ENCODE measurements at regions not wholly inside any gene's neighbourhood (a gene's known extent, or its start where the extent isn't known, plus 50 kb on each side); places are given as distances from the start of the nearest gene placed in this dataset.

DNA sequence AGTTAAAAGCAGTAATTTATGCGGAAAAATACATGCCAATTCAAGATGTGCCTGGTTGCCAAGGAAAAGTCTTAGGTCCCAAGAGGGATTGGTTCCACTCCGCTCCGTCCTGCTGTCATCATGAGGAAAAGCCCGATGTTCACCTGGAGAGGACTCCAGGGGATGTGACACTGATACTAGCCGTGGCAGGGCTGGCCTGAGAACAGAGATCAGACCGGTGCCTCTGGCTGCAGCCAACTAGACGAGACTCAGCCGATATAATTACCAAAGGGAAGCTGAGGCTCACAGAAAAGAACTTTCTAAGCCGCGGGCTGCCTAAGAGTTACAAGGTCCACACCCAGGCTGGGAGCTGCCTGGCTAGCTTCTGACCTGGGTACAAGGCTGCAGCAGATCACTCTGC is 81.3 kb upstream of the UNC5B start:
- Histone ChIP-seq H3K36me3 (ENCODE audit: control insufficient read depth, insufficient read depth, low read length) (no peaks in the 10 kb centered on the region), H3K27ac (ENCODE audit: low read length) (no peak overlapping the region), H3K9me3 (ENCODE audit: control insufficient read depth, insufficient read depth, low read depth, low read length) (no peaks in the 10 kb centered on the region), H3K27me3 (ENCODE audit: control insufficient read depth, insufficient read depth, low read length) (peaks cover 20% of the 10 kb centered on the region), H3K4me1 (ENCODE audit: control insufficient read depth, insufficient read depth, low read length) (no peaks in the 10 kb centered on the region), H3K4me3 (ENCODE audit: low read depth in 2 of 2, low read length in 2 of 2) (no peak overlapping the region)
- CTCF ChIA-PET, result no interaction called here
- DNase-seq (ENCODE audit: low read depth, low spot score) (no peak), ATAC-seq (no peak)
- in situ Hi-C loops (cut with HindIII; ENCODE audit: low pct_unique_long_range_greater_than_20kb, low sequenced_read_pairs), result no loop called here
- intact Hi-C loops (cut with micrococcal nuclease; ENCODE audit: unreplicated experiment), result no loop called here
- POLR2A ChIA-PET, result no interaction called here
- no TSS peak for BruUV-seq (replicated peaks)
- TF ChIP-seq SIN3A (IDR thresholded peaks at IDR 0.05; ENCODE audit: borderline replicate concordance, insufficient read depth, low read depth, low read length) (no peak), POLR2AphosphoS5 (IDR thresholded peaks at IDR 0.05; ENCODE audit: low read depth, low read length) (no peak), TCF7L2 (IDR thresholded peaks at IDR 0.05; ENCODE audit: low read depth, low read length) (no peak)
- TF ChIP-seq, protein P1, sequence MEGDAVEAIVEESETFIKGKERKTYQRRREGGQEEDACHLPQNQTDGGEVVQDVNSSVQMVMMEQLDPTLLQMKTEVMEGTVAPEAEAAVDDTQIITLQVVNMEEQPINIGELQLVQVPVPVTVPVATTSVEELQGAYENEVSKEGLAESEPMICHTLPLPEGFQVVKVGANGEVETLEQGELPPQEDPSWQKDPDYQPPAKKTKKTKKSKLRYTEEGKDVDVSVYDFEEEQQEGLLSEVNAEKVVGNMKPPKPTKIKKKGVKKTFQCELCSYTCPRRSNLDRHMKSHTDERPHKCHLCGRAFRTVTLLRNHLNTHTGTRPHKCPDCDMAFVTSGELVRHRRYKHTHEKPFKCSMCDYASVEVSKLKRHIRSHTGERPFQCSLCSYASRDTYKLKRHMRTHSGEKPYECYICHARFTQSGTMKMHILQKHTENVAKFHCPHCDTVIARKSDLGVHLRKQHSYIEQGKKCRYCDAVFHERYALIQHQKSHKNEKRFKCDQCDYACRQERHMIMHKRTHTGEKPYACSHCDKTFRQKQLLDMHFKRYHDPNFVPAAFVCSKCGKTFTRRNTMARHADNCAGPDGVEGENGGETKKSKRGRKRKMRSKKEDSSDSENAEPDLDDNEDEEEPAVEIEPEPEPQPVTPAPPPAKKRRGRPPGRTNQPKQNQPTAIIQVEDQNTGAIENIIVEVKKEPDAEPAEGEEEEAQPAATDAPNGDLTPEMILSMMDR (IDR thresholded peaks at IDR 0.05), result no peak
- TF ChIP-seq, protein P2, sequence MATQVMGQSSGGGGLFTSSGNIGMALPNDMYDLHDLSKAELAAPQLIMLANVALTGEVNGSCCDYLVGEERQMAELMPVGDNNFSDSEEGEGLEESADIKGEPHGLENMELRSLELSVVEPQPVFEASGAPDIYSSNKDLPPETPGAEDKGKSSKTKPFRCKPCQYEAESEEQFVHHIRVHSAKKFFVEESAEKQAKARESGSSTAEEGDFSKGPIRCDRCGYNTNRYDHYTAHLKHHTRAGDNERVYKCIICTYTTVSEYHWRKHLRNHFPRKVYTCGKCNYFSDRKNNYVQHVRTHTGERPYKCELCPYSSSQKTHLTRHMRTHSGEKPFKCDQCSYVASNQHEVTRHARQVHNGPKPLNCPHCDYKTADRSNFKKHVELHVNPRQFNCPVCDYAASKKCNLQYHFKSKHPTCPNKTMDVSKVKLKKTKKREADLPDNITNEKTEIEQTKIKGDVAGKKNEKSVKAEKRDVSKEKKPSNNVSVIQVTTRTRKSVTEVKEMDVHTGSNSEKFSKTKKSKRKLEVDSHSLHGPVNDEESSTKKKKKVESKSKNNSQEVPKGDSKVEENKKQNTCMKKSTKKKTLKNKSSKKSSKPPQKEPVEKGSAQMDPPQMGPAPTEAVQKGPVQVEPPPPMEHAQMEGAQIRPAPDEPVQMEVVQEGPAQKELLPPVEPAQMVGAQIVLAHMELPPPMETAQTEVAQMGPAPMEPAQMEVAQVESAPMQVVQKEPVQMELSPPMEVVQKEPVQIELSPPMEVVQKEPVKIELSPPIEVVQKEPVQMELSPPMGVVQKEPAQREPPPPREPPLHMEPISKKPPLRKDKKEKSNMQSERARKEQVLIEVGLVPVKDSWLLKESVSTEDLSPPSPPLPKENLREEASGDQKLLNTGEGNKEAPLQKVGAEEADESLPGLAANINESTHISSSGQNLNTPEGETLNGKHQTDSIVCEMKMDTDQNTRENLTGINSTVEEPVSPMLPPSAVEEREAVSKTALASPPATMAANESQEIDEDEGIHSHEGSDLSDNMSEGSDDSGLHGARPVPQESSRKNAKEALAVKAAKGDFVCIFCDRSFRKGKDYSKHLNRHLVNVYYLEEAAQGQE (IDR thresholded peaks at IDR 0.05; ENCODE audit: insufficient read depth in 1 of 2, low read depth in 2 of 2, low read length in 1 of 2), result no peak

DNA sequence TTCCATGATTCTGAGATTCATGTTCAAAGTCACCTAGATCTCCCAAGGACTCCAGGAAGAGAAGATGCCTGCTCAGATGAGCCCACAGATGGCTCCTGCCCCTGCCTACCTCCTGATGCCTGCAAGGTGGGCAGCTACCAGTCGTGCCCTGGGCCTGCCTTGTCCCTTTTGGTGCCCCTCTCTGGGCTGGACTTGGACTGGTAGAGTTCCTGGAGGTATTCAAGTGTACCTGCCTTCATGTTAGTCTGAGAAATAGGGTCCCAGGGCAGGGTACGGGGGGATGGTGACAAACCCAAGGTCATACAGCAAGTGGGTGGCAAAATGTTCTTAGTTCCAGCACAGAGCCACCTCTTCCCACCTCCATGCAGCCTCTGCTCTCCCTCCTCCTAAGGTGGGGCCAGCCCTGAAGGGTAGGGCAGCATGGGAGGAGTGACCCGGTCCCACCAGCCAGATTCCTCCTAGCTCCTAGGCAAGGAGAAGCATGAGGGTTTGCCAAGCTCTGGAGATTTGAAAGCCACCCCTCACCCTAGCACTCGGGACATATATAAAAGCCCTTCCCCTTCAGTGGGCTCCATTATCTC is 80.8 kb upstream of the UNC5B start:
- H3K36me3 ChIP-seq (ENCODE audit: control insufficient read depth, insufficient read depth, low read length), result no peaks in the 10 kb centered on the region
- no peak overlapping the region for H3K27ac ChIP-seq (ENCODE audit: low read length)
- no TSS peak for BruUV-seq (replicated peaks)
- TF ChIP-seq, protein P1 (IDR thresholded peaks at IDR 0.05), result no peak
- TF ChIP-seq POLR2AphosphoS5 (IDR thresholded peaks at IDR 0.05; ENCODE audit: low read depth, low read length) (no peak), TCF7L2 (IDR thresholded peaks at IDR 0.05; ENCODE audit: low read depth, low read length) (no peak), SIN3A (IDR thresholded peaks at IDR 0.05; ENCODE audit: borderline replicate concordance, insufficient read depth, low read depth, low read length) (no peak)
- TF ChIP-seq, protein P2 (IDR thresholded peaks at IDR 0.05; ENCODE audit: insufficient read depth in 1 of 2, low read depth in 2 of 2, low read length in 1 of 2), result no peak
- no peaks in the 10 kb centered on the region for H3K4me1 ChIP-seq (ENCODE audit: control insufficient read depth, insufficient read depth, low read length)
- peaks cover 20% of the 10 kb centered on the region for H3K27me3 ChIP-seq (ENCODE audit: control insufficient read depth, insufficient read depth, low read length)
- ChIA-PET CTCF (no interaction called here), POLR2A (no interaction called here)
- intact Hi-C loops (cut with micrococcal nuclease; ENCODE audit: unreplicated experiment) (no loop called here), in situ Hi-C loops (cut with HindIII; ENCODE audit: low pct_unique_long_range_greater_than_20kb, low sequenced_read_pairs) (no loop called here)
- ATAC-seq (no peak), DNase-seq (ENCODE audit: low read depth, low spot score) (no peak)
- H3K4me3 ChIP-seq (ENCODE audit: low read depth in 2 of 2, low read length in 2 of 2), result no peak overlapping the region
- H3K9me3 ChIP-seq (ENCODE audit: control insufficient read depth, insufficient read depth, low read depth, low read length), result no peaks in the 10 kb centered on the region

All from Panc1 (cell line).